ENCODE measurements at regions not wholly inside any gene's neighbourhood (a gene's known extent, or its start where the extent isn't known, plus 50 kb on each side); places are given as distances from the start of the nearest gene placed in this dataset.

GRCh38 chr16:5875416-5875815, 777.8 kb upstream of the EEF2KMT start:
- H3K27me3 ChIP-seq (ENCODE audit: control insufficient read depth, extremely low read depth, insufficient read depth, low read length): no peaks in the 10 kb centered on the region
- H3K4me3 ChIP-seq (ENCODE audit: control insufficient read depth in 2 of 3, extremely low read depth in 1 of 3, insufficient read depth in 2 of 3, low read depth in 1 of 3, low read length in 3 of 3): no peak overlapping the region
- H3K27ac ChIP-seq (ENCODE audit: control insufficient read depth, insufficient read depth, low read length): no peak overlapping the region
- no peak overlapping the region for H3K9ac ChIP-seq (ENCODE audit: control insufficient read depth, extremely low read depth, insufficient read depth, low read length)
- no peak for TF ChIP-seq EZH2 (IDR thresholded peaks at IDR 0.05; ENCODE audit: low read length)
- TF ChIP-seq, protein P1, sequence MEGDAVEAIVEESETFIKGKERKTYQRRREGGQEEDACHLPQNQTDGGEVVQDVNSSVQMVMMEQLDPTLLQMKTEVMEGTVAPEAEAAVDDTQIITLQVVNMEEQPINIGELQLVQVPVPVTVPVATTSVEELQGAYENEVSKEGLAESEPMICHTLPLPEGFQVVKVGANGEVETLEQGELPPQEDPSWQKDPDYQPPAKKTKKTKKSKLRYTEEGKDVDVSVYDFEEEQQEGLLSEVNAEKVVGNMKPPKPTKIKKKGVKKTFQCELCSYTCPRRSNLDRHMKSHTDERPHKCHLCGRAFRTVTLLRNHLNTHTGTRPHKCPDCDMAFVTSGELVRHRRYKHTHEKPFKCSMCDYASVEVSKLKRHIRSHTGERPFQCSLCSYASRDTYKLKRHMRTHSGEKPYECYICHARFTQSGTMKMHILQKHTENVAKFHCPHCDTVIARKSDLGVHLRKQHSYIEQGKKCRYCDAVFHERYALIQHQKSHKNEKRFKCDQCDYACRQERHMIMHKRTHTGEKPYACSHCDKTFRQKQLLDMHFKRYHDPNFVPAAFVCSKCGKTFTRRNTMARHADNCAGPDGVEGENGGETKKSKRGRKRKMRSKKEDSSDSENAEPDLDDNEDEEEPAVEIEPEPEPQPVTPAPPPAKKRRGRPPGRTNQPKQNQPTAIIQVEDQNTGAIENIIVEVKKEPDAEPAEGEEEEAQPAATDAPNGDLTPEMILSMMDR (optimal IDR thresholded peaks at IDR 0.05 in 1 of 3, IDR thresholded peaks at IDR 0.05 in 1 of 3, conservative IDR thresholded peaks at IDR 0.05 in 1 of 3; ENCODE audit: extremely low read depth in 1 of 3, insufficient read depth in 2 of 3, low read length in 3 of 3): no peak
- no peaks in the 10 kb centered on the region for H3K79me2 ChIP-seq (ENCODE audit: control insufficient read depth, insufficient read depth, low read length)
- dilution Hi-C loops (cut with MboI; ENCODE audit: extremely low pct_ligation_motif_present, low sequenced_read_pairs): no loop called here
- H3K36me3 ChIP-seq (ENCODE audit: control insufficient read depth in 2 of 2, extremely low read depth in 1 of 2, insufficient read depth in 2 of 2, low read length in 2 of 2): no peaks in the 10 kb centered on the region
- FAIRE-seq: no peak
- H2AFZ ChIP-seq (ENCODE audit: control insufficient read depth, low read length): no peak overlapping the region
- H3K9me1 ChIP-seq (ENCODE audit: control insufficient read depth, extremely low read depth, insufficient read depth, low read length): no peaks in the 10 kb centered on the region
- DNase-seq (ENCODE audit: low read depth, low spot score): no peak
- peaks cover 5% of the 10 kb centered on the region for H3K9me3 ChIP-seq (ENCODE audit: control insufficient read depth, low read depth, low read length)
- no peak overlapping the region for H3K4me2 ChIP-seq (ENCODE audit: control insufficient read depth, extremely low read depth, insufficient read depth, low read depth, low read length)
- no peaks in the 10 kb centered on the region for H4K20me1 ChIP-seq (ENCODE audit: control insufficient read depth, extremely low read depth, insufficient read depth, low read length)
- H3K4me1 ChIP-seq (ENCODE audit: control insufficient read depth, extremely low read depth, insufficient read depth, low read length): no peaks in the 10 kb centered on the region

DNA sequence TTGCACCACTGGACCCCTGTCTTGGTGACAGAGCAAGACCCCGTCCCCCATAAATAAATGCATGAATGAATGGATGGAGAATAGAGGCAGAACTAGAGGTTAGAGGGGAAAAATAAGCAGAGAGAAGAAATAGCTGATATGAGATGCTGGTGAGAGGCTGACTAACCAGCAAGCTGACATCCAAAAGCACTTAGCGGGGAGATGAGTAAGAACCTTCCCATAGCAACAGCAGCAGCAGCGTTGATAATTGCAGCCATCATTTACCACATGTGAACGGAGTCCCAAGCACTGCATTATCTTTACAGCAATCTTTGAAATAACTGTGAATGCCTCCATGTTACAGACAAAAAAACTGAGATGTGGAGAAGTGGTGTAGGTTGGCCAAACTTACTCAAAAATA, 777.3 kb upstream of the EEF2KMT start:
- no peak for FAIRE-seq
- Histone ChIP-seq H3K4me2 (ENCODE audit: control insufficient read depth, extremely low read depth, insufficient read depth, low read depth, low read length) (no peak overlapping the region), H3K4me1 (ENCODE audit: control insufficient read depth, extremely low read depth, insufficient read depth, low read length) (no peaks in the 10 kb centered on the region), H3K9me1 (ENCODE audit: control insufficient read depth, extremely low read depth, insufficient read depth, low read length) (no peaks in the 10 kb centered on the region), H3K27ac (ENCODE audit: control insufficient read depth, insufficient read depth, low read length) (no peak overlapping the region), H3K4me3 (ENCODE audit: control insufficient read depth in 2 of 3, extremely low read depth in 1 of 3, insufficient read depth in 2 of 3, low read depth in 1 of 3, low read length in 3 of 3) (no peak overlapping the region), H2AFZ (ENCODE audit: control insufficient read depth, low read length) (no peak overlapping the region), H3K9me3 (ENCODE audit: control insufficient read depth, low read depth, low read length) (peaks cover 5% of the 10 kb centered on the region), H3K79me2 (ENCODE audit: control insufficient read depth, insufficient read depth, low read length) (no peaks in the 10 kb centered on the region), H3K36me3 (ENCODE audit: control insufficient read depth in 2 of 2, extremely low read depth in 1 of 2, insufficient read depth in 2 of 2, low read length in 2 of 2) (no peaks in the 10 kb centered on the region), H3K27me3 (ENCODE audit: control insufficient read depth, extremely low read depth, insufficient read depth, low read length) (no peaks in the 10 kb centered on the region), H4K20me1 (ENCODE audit: control insufficient read depth, extremely low read depth, insufficient read depth, low read length) (no peaks in the 10 kb centered on the region), H3K9ac (ENCODE audit: control insufficient read depth, extremely low read depth, insufficient read depth, low read length) (no peak overlapping the region)
- dilution Hi-C loops (cut with MboI; ENCODE audit: extremely low pct_ligation_motif_present, low sequenced_read_pairs): no loop called here
- no peak for TF ChIP-seq EZH2 (IDR thresholded peaks at IDR 0.05; ENCODE audit: low read length)
- TF ChIP-seq, protein P1 (optimal IDR thresholded peaks at IDR 0.05 in 1 of 3, IDR thresholded peaks at IDR 0.05 in 1 of 3, conservative IDR thresholded peaks at IDR 0.05 in 1 of 3; ENCODE audit: extremely low read depth in 1 of 3, insufficient read depth in 2 of 3, low read length in 3 of 3): no peak
- DNase-seq (ENCODE audit: low read depth, low spot score): no peak

All from keratinocyte (primary cell).